HG03342 (cell line): ENCODE measurements at regions not wholly inside any gene's neighbourhood (a gene's known extent, or its start where the extent isn't known, plus 50 kb on each side); places are given as distances from the start of the nearest gene placed in this dataset.
"Not testable (repeated sequence)": the region's sequence is repeated elsewhere in the genome, so short reads cannot be mapped to it uniquely, and the experiment has no call there.

Experiments used
- ATAC-seq: cut with Tn5 transposase; IDR thresholded peaks from one replicate; pipeline ENCODE4 v1.9.1; 2021; ENCODE audit warnings: mild to moderate bottlenecking, moderate library complexity; ENCODE audit not compliant: unreplicated experiment

DNA sequence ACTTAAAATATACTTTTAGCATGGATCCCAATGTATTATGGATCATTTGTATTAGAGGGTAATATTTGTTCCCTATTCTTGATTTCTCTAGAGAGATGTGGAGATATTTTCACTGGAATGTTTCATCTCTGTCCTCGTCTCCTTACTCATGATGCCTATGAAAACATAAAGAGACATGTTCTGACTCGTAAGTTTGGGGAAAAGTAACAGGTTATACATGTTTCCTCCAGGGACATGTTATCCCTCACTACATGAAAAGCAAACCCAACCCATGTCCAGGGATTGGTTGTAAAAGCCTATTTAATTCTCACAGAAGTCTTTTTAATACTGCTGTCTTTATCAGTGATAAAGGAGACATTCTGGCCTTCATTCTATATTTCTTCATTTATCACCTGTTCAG, 621.4 kb downstream of the GABRG1 start:
- no peak for ATAC-seq

DNA sequence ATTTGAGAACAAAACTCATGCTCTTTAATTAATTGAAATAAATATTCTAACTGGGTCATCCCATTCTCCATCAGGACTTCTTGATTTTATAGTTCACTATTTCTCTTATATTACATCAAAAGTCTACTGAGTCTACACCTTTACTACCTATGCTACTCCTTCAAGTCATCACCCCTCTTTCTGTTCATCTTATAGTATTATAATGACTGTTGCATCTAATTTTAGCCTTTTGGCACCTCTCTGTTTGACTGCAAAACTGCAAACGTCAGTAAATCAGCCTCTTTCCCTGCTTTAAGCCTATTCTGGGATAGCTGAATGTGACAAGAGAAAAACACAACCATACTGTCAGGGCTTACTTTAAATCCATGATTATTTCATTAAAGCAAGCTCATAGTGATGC, 639.1 kb downstream of the GABRG1 start:
- ATAC-seq, result no peak

DNA sequence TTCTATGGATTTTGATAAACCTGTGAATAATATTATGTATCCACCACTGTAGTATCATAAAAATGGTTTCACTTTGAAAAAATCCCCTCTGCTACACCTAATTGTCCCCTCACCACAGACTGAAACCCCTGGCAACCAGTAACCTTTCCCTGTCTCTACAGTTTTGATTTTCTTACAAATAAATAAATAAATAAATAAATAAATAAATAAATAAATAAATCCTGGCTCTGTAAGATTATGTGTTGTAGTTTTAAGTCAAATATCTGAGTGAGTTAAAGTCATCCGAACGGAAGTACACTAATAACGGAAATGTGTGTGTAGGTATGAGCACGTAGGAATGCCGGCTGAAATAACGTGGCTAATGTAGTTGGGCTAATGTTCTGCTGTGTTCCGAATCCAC, 641.5 kb downstream of the GABRG1 start:
- no peak for ATAC-seq

- ATAC-seq, result no peak
Measured at GRCh38 chr4:45477311-45477733, 646.5 kb downstream of the GABRG1 start.

GRCh38 chr4:45475548-45475947, 648.3 kb downstream of the GABRG1 start:
- ATAC-seq, result no peak

DNA sequence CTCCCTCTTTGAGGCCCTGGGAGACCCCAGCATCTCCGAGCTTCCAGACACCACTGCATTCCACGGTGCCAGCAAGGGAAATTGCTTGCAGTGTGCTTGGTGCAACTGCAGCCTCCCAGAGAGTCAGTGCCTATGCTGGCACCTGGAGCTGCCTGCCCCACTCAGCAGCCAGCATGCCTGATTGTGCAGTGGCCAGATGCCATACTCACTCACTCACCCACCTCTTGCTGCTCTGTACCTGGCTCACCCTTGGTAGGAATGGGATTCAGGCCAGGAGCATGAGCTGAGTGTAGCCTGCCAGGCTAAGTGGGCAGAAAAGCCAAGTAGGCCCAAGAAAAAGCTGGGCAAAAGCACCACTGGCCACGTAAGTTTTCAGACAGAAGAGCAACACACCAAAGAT, 651.4 kb downstream of the GABRG1 start:
- no peak for ATAC-seq

GRCh38 chr4:45471335-45471734, 652.5 kb downstream of the GABRG1 start:
- ATAC-seq, result no peak

- ATAC-seq, result no peak
Measured at GRCh38 chr4:45467157-45467556, 656.7 kb downstream of the GABRG1 start.

GRCh38 chr4:45460157-45460556, 663.7 kb downstream of the GABRG1 start:
- ATAC-seq, result not testable (repeated sequence)

DNA sequence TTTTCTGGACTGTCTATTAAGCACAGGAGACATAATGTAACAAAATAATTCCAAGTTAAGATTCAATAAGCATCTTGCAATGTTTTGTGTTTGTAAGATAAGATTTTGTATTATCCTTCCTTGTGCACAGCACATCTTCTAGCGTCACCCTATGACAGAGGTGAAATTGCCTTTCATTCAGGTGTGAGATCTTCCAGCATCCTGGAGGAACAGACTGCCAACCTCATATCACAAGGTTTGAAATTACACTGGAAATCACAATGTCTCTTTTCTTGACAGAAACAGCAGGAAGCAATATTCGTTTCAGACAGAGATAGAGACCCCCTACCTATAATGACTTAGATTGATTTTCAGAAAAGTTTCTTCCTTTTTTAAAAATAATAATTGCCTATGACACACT, 668.6 kb downstream of the GABRG1 start:
- ATAC-seq, result no peak

GRCh38 chr4:45453258-45453853, 670.5 kb downstream of the GABRG1 start:
- ATAC-seq, result no peak

- no peak for ATAC-seq
Measured at GRCh38 chr4:45442466-45442865, 681.4 kb downstream of the GABRG1 start.

DNA sequence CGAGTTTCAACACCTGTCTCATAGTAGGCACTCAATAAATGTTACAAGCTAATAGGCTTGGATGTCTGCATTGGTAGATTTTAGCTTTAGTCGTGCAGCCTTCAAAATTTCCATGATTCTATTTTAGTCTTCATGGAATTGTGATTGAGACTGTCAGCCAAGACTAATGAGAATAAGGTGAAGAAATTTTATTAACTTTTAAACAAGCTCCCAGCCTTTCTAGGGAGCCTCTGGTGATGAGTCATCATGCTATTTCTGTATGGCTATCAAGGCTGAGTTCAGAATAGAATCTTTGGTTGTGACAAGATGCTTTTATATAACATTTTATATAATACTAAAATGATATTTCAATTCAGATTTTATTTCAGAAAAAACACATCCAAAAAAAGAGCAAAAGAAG, 685.8 kb downstream of the GABRG1 start:
- ATAC-seq, result no peak

GRCh38 chr4:45437381-45437780, 686.5 kb downstream of the GABRG1 start:
- ATAC-seq, result no peak

- ATAC-seq, result no peak
Measured at GRCh38 chr4:45425135-45425534, 698.7 kb downstream of the GABRG1 start.

DNA sequence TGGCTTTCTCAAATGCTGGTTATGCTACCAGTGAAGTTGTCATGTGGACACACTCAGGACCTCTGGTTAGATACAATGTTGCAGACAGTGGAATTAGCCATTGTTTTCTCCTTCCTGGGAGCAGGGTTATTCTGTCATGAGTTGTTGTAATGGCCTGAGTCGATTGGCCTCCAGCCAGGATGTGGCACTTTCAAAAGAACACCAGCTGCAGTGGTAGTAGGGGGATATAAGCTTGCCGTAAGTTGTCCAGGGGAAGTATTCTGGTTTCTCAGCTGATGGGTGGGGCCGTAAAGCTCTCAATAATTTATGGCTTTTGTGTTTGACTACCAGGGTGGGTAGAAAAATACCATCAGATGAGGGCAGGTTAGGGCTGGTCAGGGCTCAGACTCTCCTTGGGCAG, 697.5 kb upstream of the GNPDA2 start:
- ATAC-seq, result no peak

DNA sequence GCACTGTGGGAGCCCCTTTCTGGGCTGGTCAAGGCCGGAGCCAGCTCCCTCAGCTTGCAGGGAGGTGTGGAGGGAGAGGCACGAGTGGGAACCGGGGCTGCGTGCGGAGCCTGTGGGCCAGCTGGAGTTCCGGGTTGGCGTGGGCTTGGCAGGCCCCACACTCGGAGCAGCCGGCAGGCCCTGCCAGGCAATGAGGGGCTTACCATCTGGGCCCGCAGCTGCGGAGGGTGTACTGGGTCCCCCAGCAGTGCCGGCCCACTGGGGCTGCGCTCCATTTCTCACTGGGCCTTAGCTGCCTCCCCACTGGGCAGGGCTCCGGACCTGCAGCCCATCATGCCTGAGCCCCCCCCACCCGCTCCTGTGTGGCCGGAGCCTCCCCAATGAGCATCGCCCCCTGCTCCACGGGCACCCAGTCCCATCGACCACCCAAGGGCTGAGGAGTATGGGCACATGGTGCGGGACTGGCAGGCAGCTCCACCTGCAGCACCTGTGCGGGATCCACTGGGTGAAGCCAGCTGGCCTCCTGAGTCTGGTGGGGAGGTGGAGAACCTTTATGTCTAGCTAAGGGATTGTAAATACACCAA, 693.8 kb upstream of the GNPDA2 start:
- not testable (repeated sequence) for ATAC-seq

DNA sequence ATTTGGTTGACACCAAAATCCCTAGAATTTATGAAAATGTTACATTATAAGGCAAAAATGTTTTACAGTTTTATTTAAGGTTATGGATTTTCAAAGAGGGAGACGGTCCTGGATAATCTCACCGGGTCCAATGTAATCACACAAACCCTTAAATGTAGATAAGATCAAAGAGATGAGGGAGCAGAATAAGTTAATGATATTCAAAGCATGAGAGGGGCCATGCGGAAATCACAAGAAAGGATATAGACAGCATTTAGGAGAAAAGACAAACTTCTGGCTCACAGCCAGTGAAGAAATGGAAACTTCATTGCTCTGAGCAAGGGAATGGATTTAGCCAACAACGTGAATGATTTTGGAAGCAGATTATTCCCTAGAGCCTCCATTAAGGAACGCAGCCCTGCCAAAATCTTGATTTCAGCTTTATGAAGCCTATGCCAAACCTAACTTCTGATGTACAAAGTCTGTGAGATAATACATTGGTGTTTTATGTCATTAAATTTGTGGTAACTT, 684.4 kb upstream of the GNPDA2 start:
- ATAC-seq, result no peak

GRCh38 chr4:45409536-45409935, 683.2 kb upstream of the GNPDA2 start:
- no peak for ATAC-seq

DNA sequence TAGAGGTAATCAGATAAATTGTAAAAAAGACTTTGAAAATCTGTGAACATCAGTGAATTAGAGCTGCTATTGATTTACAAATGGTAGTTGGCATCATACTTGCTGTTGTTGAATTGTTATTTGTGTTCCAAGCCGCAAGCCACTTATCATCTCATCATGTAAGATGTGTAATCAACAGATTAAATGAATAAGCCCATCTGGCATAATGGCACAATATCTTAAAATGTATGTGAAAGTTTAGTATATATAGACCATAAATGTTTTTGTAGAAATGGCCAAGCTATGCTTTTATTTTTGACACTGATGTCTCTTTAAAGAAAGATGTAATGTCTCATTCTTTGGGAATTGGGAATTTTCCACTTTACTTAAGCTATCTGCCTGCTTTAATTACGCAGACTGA, 682.6 kb upstream of the GNPDA2 start:
- ATAC-seq, result no peak

GRCh38 chr4:45399116-45399515, 672.8 kb upstream of the GNPDA2 start:
- no peak for ATAC-seq

- no peak for ATAC-seq
Measured at GRCh38 chr4:45385306-45385705, 659.0 kb upstream of the GNPDA2 start.

DNA sequence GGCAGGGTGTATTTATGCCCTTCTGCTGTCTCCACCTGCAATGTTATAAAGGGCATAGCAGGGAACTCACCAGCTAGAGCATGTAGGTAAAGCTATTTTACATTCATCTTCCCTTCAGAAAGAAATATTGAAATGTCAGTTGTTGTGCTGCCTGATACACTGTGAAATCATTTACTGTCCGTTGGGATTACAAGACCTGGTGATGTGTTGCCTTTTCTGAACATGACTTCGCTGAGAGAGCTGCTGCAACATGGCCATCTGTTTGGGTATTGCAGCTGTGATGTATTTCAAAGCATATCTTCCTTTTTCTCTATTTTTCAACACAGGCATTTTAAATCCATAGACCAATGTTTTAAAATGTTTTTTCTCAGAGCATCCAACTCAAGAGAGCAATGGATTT, 644.1 kb upstream of the GNPDA2 start:
- ATAC-seq, result no peak
